ENCODE measurements at regions not wholly inside any gene's neighbourhood (a gene's known extent, or its start where the extent isn't known, plus 50 kb on each side); places are given as distances from the start of the nearest gene placed in this dataset.

- no peaks in the 10 kb centered on the region for H4K20me1 ChIP-seq (ENCODE audit: insufficient read depth)
- POLR2A ChIA-PET: no interaction called here
- no peak overlapping the region for H3K4me2 ChIP-seq (ENCODE audit: low read length)
- BruUV-seq (replicated peaks): no TSS peak
- H3K36me3 ChIP-seq (ENCODE audit: control insufficient read depth in 1 of 2, insufficient read depth in 2 of 2, low read length in 2 of 2): no peaks in the 10 kb centered on the region
- no peak overlapping the region for H3K27ac ChIP-seq (ENCODE audit: low read depth, low read length)
- no peaks in the 10 kb centered on the region for H3K79me2 ChIP-seq (ENCODE audit: insufficient read depth, low read length)
- H2AFZ ChIP-seq (ENCODE audit: low read depth, low read length, poor library complexity, severe bottlenecking): no peak overlapping the region
- RAD21 ChIA-PET (ENCODE audit: low non-redundant PET in 1 of 2, low total read pairs in 2 of 2, uncharacterized antibody in 2 of 2, unreplicated experiment in 2 of 2): no interaction called here
- intact Hi-C loops (cut with micrococcal nuclease): no loop called here
- no peak for TF ChIP-seq EZH2phosphoT487 (IDR thresholded peaks at IDR 0.05; ENCODE audit: borderline replicate concordance)
- no peak for TF ChIP-seq SIN3A (IDR thresholded peaks at IDR 0.05; ENCODE audit: low read depth)
- no peak for TF ChIP-seq POLR2A (IDR thresholded peaks at IDR 0.05; ENCODE audit: borderline replicate concordance, extremely low read depth, insufficient read depth, insufficient read length)
- TF ChIP-seq POLR2AphosphoS5 (IDR thresholded peaks at IDR 0.05; ENCODE audit: low read depth, low read length): no peak
- TF ChIP-seq ZFX (IDR thresholded peaks at IDR 0.05): no peak
- TF ChIP-seq YY1 (IDR thresholded peaks at IDR 0.05; ENCODE audit: extremely low read depth, insufficient replicate concordance, low read depth, low read length): no peak
- TF ChIP-seq CTCF (IDR thresholded peaks at IDR 0.05 in 2 of 3, conservative IDR thresholded peaks at IDR 0.05 in 1 of 3; ENCODE audit: borderline replicate concordance in 1 of 3, insufficient read depth in 1 of 3, low read depth in 2 of 3, low read length in 2 of 3): no peak
- no peak for TF ChIP-seq SP1 (IDR thresholded peaks at IDR 0.05; ENCODE audit: low read depth)
- peaks cover 0 to 26% of the 10 kb centered on the region in 2 experiments; a peak in 2 of 4 replicates for H3K9me3 ChIP-seq (ENCODE audit: control insufficient read depth in 1 of 2, insufficient read depth in 1 of 2, low read depth in 1 of 2, low read length in 2 of 2)
- H3K4me1 ChIP-seq (ENCODE audit: control insufficient read depth in 1 of 2, insufficient read depth in 2 of 2, low read length in 2 of 2): no peaks in the 10 kb centered on the region
- DNase-seq (ENCODE audit: low read depth, low spot score): no peak
- no peak for ATAC-seq
- no peak overlapping the region for H3K9ac ChIP-seq (ENCODE audit: low read length)
- no peak overlapping the region for H3K4me3 ChIP-seq (replicated peaks in 1 of 2; ENCODE audit: low read depth in 1 of 2, low read length in 2 of 2)
- no peaks in the 10 kb centered on the region for H3K27me3 ChIP-seq (ENCODE audit: insufficient read depth, low read length)
- H3K9me2 ChIP-seq (ENCODE audit: insufficient read depth): no peaks in the 10 kb centered on the region
- CTCF ChIA-PET: no interaction called here
These were observed 741.3 kb upstream of the CTNND2 start for GRCh38 chr5:12645582-12645981.

GRCh38 chr5:12636209-12636608 lies 732.0 kb upstream of the CTNND2 start:
- intact Hi-C loops (cut with micrococcal nuclease): no loop called here
- ChIA-PET RAD21 (ENCODE audit: low non-redundant PET in 1 of 2, low total read pairs in 2 of 2, uncharacterized antibody in 2 of 2, unreplicated experiment in 2 of 2) (no interaction called here), CTCF (no interaction called here), POLR2A (no interaction called here)
- Histone ChIP-seq H3K27me3 (ENCODE audit: insufficient read depth, low read length) (no peaks in the 10 kb centered on the region), H3K36me3 (ENCODE audit: control insufficient read depth in 1 of 2, insufficient read depth in 2 of 2, low read length in 2 of 2) (no peaks in the 10 kb centered on the region; a peak in 1 of 4 replicates), H3K4me1 (ENCODE audit: control insufficient read depth in 1 of 2, insufficient read depth in 2 of 2, low read length in 2 of 2) (no peaks in the 10 kb centered on the region), H3K9me3 (ENCODE audit: control insufficient read depth in 1 of 2, insufficient read depth in 1 of 2, low read depth in 1 of 2, low read length in 2 of 2) (peaks cover 14 to 22% of the 10 kb centered on the region in 2 experiments; a peak in 3 of 4 replicates), H3K4me2 (ENCODE audit: low read length) (no peak overlapping the region), H3K9me2 (ENCODE audit: insufficient read depth) (no peaks in the 10 kb centered on the region), H3K9ac (ENCODE audit: low read length) (no peak overlapping the region), H3K4me3 (replicated peaks in 1 of 2; ENCODE audit: low read depth in 1 of 2, low read length in 2 of 2) (no peak overlapping the region), H3K27ac (ENCODE audit: low read depth, low read length) (no peak overlapping the region), H2AFZ (ENCODE audit: low read depth, low read length, poor library complexity, severe bottlenecking) (no peak overlapping the region), H3K79me2 (ENCODE audit: insufficient read depth, low read length) (no peaks in the 10 kb centered on the region), H4K20me1 (ENCODE audit: insufficient read depth) (no peaks in the 10 kb centered on the region)
- ATAC-seq: no peak
- no peak for DNase-seq (ENCODE audit: low read depth, low spot score)
- no TSS peak for BruUV-seq (replicated peaks)
- no peak for TF ChIP-seq ELF1 (IDR thresholded peaks at IDR 0.05; ENCODE audit: borderline replicate concordance, low read depth)
- no peak for TF ChIP-seq SRF (IDR thresholded peaks at IDR 0.05; ENCODE audit: low read depth)
- no peak for TF ChIP-seq SIN3A (IDR thresholded peaks at IDR 0.05; ENCODE audit: low read depth)
- TF ChIP-seq MAX (IDR thresholded peaks at IDR 0.05): no peak
- TF ChIP-seq FOSL1 (IDR thresholded peaks at IDR 0.05; ENCODE audit: low read depth): no peak
- TF ChIP-seq RAD21 (IDR thresholded peaks at IDR 0.05; ENCODE audit: low read depth): no peak
- no peak for TF ChIP-seq CTCF (IDR thresholded peaks at IDR 0.05 in 2 of 3, conservative IDR thresholded peaks at IDR 0.05 in 1 of 3; ENCODE audit: borderline replicate concordance in 1 of 3, insufficient read depth in 1 of 3, low read depth in 2 of 3, low read length in 2 of 3)
- TF ChIP-seq YY1 (IDR thresholded peaks at IDR 0.05; ENCODE audit: extremely low read depth, insufficient replicate concordance, low read depth, low read length): no peak
- no peak for TF ChIP-seq CEBPB (IDR thresholded peaks at IDR 0.05; ENCODE audit: low read depth)
- TF ChIP-seq SP1 (IDR thresholded peaks at IDR 0.05; ENCODE audit: low read depth): no peak
- no peak for TF ChIP-seq POLR2AphosphoS5 (IDR thresholded peaks at IDR 0.05; ENCODE audit: low read depth, low read length)
- no peak for TF ChIP-seq POLR2A (IDR thresholded peaks at IDR 0.05; ENCODE audit: borderline replicate concordance, extremely low read depth, insufficient read depth, insufficient read length)
- no peak for TF ChIP-seq TCF7L2 (IDR thresholded peaks at IDR 0.05; ENCODE audit: borderline replicate concordance, extremely low read depth, insufficient read depth, insufficient read length)
- TF ChIP-seq CBX3 (IDR thresholded peaks at IDR 0.05; ENCODE audit: low read depth): no peak
- TF ChIP-seq JUND (IDR thresholded peaks at IDR 0.05): no peak
- no peak for TF ChIP-seq EGR1 (IDR thresholded peaks at IDR 0.05; ENCODE audit: low read depth)

All from HCT116 (cell line).